ENCODE measurements at regions not wholly inside any gene's neighbourhood (a gene's known extent, or its start where the extent isn't known, plus 50 kb on each side); places are given as distances from the start of the nearest gene placed in this dataset.

DNA sequence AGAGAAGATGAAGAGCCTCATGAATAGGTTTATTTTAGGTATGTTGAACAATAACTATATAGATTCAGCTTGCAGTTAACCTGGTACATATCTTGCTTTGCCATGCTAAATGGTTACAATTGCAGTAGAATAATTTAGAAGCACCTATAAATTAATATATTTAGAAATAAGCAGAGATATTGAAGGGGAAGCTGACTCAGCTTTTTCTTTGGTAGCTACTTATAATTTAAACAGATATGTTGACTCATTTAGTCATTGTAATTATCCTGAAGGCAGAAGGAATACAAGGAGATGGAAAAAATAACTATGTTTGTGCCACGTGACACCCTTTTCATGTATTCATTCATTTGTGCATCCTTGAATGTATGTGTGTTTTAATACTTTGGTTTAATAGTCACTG lies 755.5 kb downstream of the SUCLG1 start:
- TF ChIP-seq, protein P1, sequence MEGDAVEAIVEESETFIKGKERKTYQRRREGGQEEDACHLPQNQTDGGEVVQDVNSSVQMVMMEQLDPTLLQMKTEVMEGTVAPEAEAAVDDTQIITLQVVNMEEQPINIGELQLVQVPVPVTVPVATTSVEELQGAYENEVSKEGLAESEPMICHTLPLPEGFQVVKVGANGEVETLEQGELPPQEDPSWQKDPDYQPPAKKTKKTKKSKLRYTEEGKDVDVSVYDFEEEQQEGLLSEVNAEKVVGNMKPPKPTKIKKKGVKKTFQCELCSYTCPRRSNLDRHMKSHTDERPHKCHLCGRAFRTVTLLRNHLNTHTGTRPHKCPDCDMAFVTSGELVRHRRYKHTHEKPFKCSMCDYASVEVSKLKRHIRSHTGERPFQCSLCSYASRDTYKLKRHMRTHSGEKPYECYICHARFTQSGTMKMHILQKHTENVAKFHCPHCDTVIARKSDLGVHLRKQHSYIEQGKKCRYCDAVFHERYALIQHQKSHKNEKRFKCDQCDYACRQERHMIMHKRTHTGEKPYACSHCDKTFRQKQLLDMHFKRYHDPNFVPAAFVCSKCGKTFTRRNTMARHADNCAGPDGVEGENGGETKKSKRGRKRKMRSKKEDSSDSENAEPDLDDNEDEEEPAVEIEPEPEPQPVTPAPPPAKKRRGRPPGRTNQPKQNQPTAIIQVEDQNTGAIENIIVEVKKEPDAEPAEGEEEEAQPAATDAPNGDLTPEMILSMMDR (conservative IDR thresholded peaks at IDR 0.05) = no peak
- no peak overlapping the region for H3K27ac ChIP-seq

DNA sequence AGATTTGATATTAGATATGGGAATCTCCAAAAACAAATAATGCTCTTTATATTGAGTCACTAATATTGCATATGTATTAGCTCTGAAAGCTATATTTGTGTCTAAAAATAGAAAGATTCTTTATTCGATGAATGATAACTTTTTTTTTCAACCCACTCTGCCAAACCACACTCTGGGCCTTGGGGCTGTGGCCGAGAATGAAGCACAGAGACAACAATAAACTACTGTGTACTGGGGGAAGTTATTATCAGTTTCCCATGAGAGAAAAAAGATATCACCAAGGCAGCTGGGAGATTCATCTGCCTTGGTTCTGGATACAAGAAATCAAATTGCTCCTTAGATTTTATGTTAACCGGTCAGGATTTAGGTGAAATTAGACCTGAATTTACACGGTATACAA lies 762.2 kb downstream of the SUCLG1 start:
- H3K27ac ChIP-seq = no peak overlapping the region
- TF ChIP-seq, protein P1 (conservative IDR thresholded peaks at IDR 0.05) = no peak

DNA sequence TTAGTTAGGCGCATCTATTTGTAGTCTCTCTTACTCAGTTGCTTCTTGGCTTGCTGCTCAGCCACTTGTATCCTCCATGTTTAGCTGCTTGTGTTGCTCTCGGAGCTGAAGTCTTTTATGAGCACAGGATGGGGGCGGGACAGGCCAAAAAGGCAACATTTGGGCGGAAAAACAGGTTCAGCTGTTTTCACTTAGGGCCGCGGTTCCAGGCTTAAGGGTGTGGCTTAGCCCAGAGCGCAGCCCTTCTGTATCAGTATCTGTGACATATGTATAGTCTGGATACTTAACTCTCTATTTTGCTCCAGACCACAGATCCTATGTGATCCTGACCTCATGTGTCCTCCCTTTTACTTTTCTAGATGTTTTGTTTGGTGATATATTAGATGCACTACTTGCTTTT lies 763.5 kb downstream of the SUCLG1 start:
- no peak overlapping the region for H3K27ac ChIP-seq
- TF ChIP-seq, protein P1 (conservative IDR thresholded peaks at IDR 0.05) = no peak

DNA sequence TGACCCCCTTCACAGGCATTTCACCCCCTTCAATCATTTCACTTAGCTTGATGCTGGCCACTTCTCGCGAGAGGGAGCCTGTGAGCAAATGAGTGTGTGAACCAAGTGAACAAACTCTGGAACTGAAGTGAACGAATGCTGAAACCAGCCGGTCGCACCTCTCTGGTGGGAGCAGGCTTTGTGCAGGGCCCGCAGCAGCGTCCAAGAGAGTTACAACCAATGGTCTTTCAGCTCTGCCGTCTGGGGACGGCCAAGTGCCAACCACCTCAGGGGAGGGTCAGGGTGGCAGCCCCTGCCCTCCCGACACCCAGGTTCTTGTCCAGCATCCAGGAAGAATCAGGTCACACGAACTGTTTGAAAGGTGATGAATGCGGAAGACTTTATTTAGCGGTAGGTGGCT lies 764.0 kb downstream of the SUCLG1 start:
- H3K27ac ChIP-seq = no peak overlapping the region
- TF ChIP-seq, protein P1 (conservative IDR thresholded peaks at IDR 0.05) = no peak

DNA sequence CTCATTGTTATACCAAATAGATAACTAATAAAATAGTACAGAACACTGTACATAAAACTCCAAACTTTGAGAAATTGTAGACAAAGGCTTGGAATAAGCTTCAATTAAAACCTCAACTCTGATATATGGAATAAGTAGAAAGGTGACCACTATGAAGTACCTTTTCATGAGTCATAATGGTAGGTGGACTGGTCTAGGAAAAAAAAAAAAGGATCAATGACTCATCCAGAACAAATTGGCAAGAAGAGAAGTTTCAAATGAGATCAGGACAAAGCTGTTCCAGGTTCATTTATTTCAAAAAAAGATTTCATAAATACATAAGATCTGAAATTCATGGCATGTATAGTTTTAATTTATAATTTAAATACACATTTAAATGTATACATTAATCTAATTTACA lies 769.7 kb downstream of the SUCLG1 start:
- H3K27ac ChIP-seq = no peak overlapping the region
- TF ChIP-seq, protein P1 (conservative IDR thresholded peaks at IDR 0.05) = no peak

DNA sequence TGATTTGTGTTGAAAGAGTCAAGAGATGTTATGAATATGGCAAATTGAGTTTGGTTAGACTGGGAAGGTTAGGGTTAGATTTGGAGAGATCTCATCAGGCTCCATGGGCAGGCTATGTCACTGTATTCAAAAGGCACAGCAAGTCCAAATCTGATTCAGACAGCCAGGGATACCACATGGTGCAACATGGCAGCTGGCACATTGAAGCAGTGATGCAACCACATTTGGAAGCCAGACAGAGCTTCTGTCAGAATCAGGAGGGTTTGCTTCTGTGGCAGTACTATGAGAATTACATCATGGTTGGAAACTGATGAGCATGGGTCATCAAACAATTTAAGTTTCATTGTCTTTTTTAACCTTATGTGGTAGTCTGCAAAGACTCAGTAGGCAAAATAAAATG lies 772.2 kb downstream of the SUCLG1 start:
- TF ChIP-seq, protein P1 (conservative IDR thresholded peaks at IDR 0.05) = no peak
- no peak overlapping the region for H3K27ac ChIP-seq

DNA sequence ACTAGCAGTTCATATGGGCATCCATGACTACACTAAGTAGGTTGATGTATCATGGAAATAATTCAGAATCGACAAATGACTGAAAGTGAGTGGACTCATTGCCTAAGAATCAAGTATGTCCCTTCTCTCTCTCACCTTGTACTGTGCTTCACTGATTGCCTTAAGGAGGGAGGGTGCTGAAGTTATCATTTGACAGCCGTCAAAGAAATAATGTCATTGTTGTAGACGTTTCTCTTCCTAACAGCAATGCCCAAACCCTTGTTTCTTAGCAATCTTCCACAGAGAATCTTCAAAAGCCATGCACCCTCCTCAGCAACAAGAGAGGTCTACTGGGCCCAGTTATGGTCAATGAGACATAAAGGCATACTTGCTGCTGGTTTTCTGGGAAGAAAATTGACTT lies 785.0 kb downstream of the SUCLG1 start:
- H3K27ac ChIP-seq = no peak overlapping the region
- TF ChIP-seq, protein P1 (conservative IDR thresholded peaks at IDR 0.05) = no peak

DNA sequence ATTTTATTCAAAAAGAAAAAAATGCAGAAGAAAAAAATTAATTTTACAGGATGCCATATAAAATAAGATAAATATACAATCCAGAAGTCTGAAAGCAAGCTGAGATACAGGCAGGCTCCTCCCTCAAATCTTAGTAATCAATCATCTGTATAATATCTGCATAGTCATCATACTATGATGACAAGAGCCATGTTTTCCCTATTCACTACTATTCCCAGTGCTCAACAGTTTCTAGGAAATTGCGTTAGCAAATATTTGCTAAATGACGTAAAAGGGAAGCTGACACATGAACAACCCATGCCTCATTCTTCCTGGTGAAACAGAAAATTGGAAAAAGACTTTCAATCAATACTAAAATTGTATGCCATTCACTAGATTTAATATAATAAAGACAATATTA lies 793.2 kb downstream of the SUCLG1 start:
- TF ChIP-seq, protein P1 (conservative IDR thresholded peaks at IDR 0.05) = no peak
- H3K27ac ChIP-seq = no peak overlapping the region

Measured in VCaP (cell line).